Naive thymus-derived CD8-positive, alpha-beta T cell (primary cell): ENCODE measurements at regions not wholly inside any gene's neighbourhood (a gene's known extent, or its start where the extent isn't known, plus 50 kb on each side); places are given as distances from the start of the nearest gene placed in this dataset.
"Not testable (repeated sequence)": the region's sequence is repeated elsewhere in the genome, so short reads cannot be mapped to it uniquely, and the experiment has no call there.

Experiments
- ATAC-seq, 2 donors: fragments of 150-1000 bp; cut with Tn5 transposase in 1 of 2; sonication (Bioruptor Pico), chemical (Tn5 transposase) in 1 of 2; 1 replicate in 1 of 2; 2 replicates in 1 of 2; pipeline ENCODE4 v1.10.0; 2021; ENCODE audit warnings: mild to moderate bottlenecking in 2 of 2, moderate library complexity in 2 of 2
- POLR2A ChIA-PET: fragments of 350-600 bp; sonication (Branson Sonifier 250); formaldehyde crosslinking; loops from one replicate; lab custom pipeline; 2021; ENCODE audit warnings: antibody characterized with exemption; lab: Charles Lee
- DNase-seq, 10 donors: peaks; one replicate each; pipeline versions ENCODE4 v3.0.0 to v3.0.0-alpha.2; 2020 to 2022
- H3K27ac Mint-ChIP-seq, 10 donors: one replicate each; pipeline ENCODE4 v1.8.0; 2020 to 2022; ENCODE audit warnings: mild to moderate bottlenecking in 10 of 10, mixed read lengths in 10 of 10, moderate library complexity in 4 of 10, inconsistent platforms in 1 of 10
- H3K27me3 Mint-ChIP-seq, 5 donors: one replicate each; pipeline ENCODE4 v1.8.0; 2021 to 2022; ENCODE audit warnings: mixed read lengths in 5 of 5
- H3K36me3 Mint-ChIP-seq, 3 donors: one replicate each; pipeline ENCODE4 v1.8.0; 2020 to 2022; ENCODE audit warnings: mixed read lengths in 3 of 3, mild to moderate bottlenecking in 2 of 3, inconsistent platforms in 1 of 3
- H3K4me1 Mint-ChIP-seq, 4 donors: one replicate each; pipeline ENCODE4 v1.8.0; 2021 to 2022; ENCODE audit warnings: mixed read lengths in 4 of 4
- H3K4me3 Mint-ChIP-seq, 10 donors: one replicate each; pipeline ENCODE4 v1.8.0; 2020 to 2022; ENCODE audit warnings: mild to moderate bottlenecking in 10 of 10, mixed read lengths in 10 of 10, moderate library complexity in 6 of 10, inconsistent platforms in 1 of 10
- H3K9me3 Mint-ChIP-seq, 9 donors: one replicate each; pipeline ENCODE4 v1.8.0; 2020 to 2022; ENCODE audit warnings: mixed read lengths in 9 of 9, mild to moderate bottlenecking in 3 of 9, inconsistent platforms in 1 of 9, moderate library complexity in 1 of 9

GRCh38 chr5:127221936-127222335, 68.7 kb upstream of the MEGF10 start:
- POLR2A ChIA-PET, ATAC-seq, DNase-seq, H3K4me3 Mint-ChIP-seq, H3K27ac Mint-ChIP-seq, H3K4me1 Mint-ChIP-seq: not testable (repeated sequence)
- Mint-ChIP-seq H3K9me3 (peaks cover 2 to 67% (median 21%) of the 10 kb centered on the region in 9 donors), H3K36me3 (peaks cover 0 to 29% (median 22%) of the 10 kb centered on the region in 3 donors), H3K27me3 (peaks cover 0 to 11% (median 1%) of the 10 kb centered on the region in 5 donors)

GRCh38 chr5:127222571-127223156, 67.9 kb upstream of the MEGF10 start:
- POLR2A ChIA-PET, H3K4me1 Mint-ChIP-seq, DNase-seq, H3K27me3 Mint-ChIP-seq, ATAC-seq, H3K27ac Mint-ChIP-seq, H3K4me3 Mint-ChIP-seq: not testable (repeated sequence)
- peaks cover 4 to 62% (median 24%) of the 10 kb centered on the region in 9 donors for H3K9me3 Mint-ChIP-seq
- H3K36me3 Mint-ChIP-seq: peaks cover 0 to 23% (median 22%) of the 10 kb centered on the region in 3 donors

- DNase-seq: no peak
- ATAC-seq: no peak
- POLR2A ChIA-PET: no interaction called here
- Mint-ChIP-seq H3K36me3 (peaks cover 0 to 21% (median 18%) of the 10 kb centered on the region in 3 donors), H3K27me3 (peaks cover 0 to 1% (median 0%) of the 10 kb centered on the region in 5 donors), H3K4me1 (no peaks in the 10 kb centered on the region), H3K9me3 (peaks cover 3 to 66% (median 25%) of the 10 kb centered on the region in 9 donors), H3K27ac (no peak overlapping the region), H3K4me3 (no peak overlapping the region)
These were observed 67.2 kb upstream of the MEGF10 start for GRCh38 chr5:127223256-127223974.

GRCh38 chr5:127227881-127228280, 62.7 kb upstream of the MEGF10 start:
- H3K9me3 Mint-ChIP-seq: peaks cover 2 to 48% (median 17%) of the 10 kb centered on the region in 9 donors
- ATAC-seq (no peak), DNase-seq (no peak)
- peaks cover 8 to 17% (median 8%) of the 10 kb centered on the region in 3 donors for H3K36me3 Mint-ChIP-seq
- peak overlapping the region in 3 of 10 donors; percentile 43 to 96 (median 85) for H3K27ac Mint-ChIP-seq
- POLR2A ChIA-PET: no interaction called here
- peak overlapping the region in 3 of 10 donors; percentile 4 to 24 (median 12) for H3K4me3 Mint-ChIP-seq
- peaks cover 9 to 22% (median 19%) of the 10 kb centered on the region in 4 donors for H3K4me1 Mint-ChIP-seq
- no peaks in the 10 kb centered on the region for H3K27me3 Mint-ChIP-seq

- ATAC-seq (no peak), DNase-seq (peak in 1 of 10 donors; percentile 0)
- H3K36me3 Mint-ChIP-seq: peaks cover 8 to 18% (median 8%) of the 10 kb centered on the region in 3 donors
- no peaks in the 10 kb centered on the region for H3K27me3 Mint-ChIP-seq
- POLR2A ChIA-PET: interaction anchor here (0.6 to 2.4 kb wide), 9 partner anchors 155 to 638 kb away, joined by 3 to 28 read pairs (median 4); partner anchors contain the start of gene C5orf63
- peaks cover 2 to 48% (median 17%) of the 10 kb centered on the region in 9 donors for H3K9me3 Mint-ChIP-seq
- peaks cover 9 to 22% (median 19%) of the 10 kb centered on the region in 4 donors for H3K4me1 Mint-ChIP-seq
- peak overlapping the region; percentile 73 to 90 (median 78) for H3K4me3 Mint-ChIP-seq
- H3K27ac Mint-ChIP-seq: peak overlapping the region in 9 of 10 donors; percentile 84 to 96 (median 89)
These were observed 61.9 kb upstream of the MEGF10 start for GRCh38 chr5:127228540-127229184.

- H3K27me3 Mint-ChIP-seq: no peaks in the 10 kb centered on the region
- DNase-seq (peak; percentile 21 to 70 (median 48)), ATAC-seq (peak; percentile 84 to 87)
- H3K27ac Mint-ChIP-seq: peak overlapping the region; percentile 47 to 96 (median 90)
- H3K4me3 Mint-ChIP-seq: peak overlapping the region; percentile 73 to 90 (median 78)
- H3K4me1 Mint-ChIP-seq: peaks cover 9 to 22% (median 19%) of the 10 kb centered on the region in 4 donors
- POLR2A ChIA-PET: interaction anchor here (0.6 to 2.4 kb wide), 11 partner anchors 156 to 638 kb away, joined by 3 to 28 read pairs (median 4); partner anchors contain the start of gene C5orf63
- peaks cover 7 to 18% (median 8%) of the 10 kb centered on the region in 3 donors for H3K36me3 Mint-ChIP-seq
- H3K9me3 Mint-ChIP-seq: peaks cover 2 to 42% (median 17%) of the 10 kb centered on the region in 9 donors
These were observed 61.3 kb upstream of the MEGF10 start for GRCh38 chr5:127229185-127229889.

- no peak for DNase-seq
These were observed 59.5 kb upstream of the MEGF10 start for GRCh38 chr5:127231118-127231517.

GRCh38 chr5:127233590-127233989, 57.0 kb upstream of the MEGF10 start:
- H3K4me3 Mint-ChIP-seq: no peak overlapping the region
- no peak for DNase-seq
- peaks cover 11 to 25% (median 19%) of the 10 kb centered on the region in 3 donors for H3K36me3 Mint-ChIP-seq
- ATAC-seq: no peak
- peaks cover 11 to 22% (median 18%) of the 10 kb centered on the region in 4 donors for H3K4me1 Mint-ChIP-seq
- no peak overlapping the region for H3K27ac Mint-ChIP-seq
- POLR2A ChIA-PET: interaction anchor here (0.6 kb wide), 1 partner anchor 262 kb away, joined by 6 read pairs; no protein-coding TSS in a partner anchor
- H3K9me3 Mint-ChIP-seq: peaks cover 0 to 4% (median 0%) of the 10 kb centered on the region in 9 donors
- no peaks in the 10 kb centered on the region for H3K27me3 Mint-ChIP-seq

More at GRCh38 chr5:127231118-127231517, 59.5 kb upstream of the MEGF10 start:
- peaks cover 0 to 28% (median 10%) of the 10 kb centered on the region in 9 donors for H3K9me3 Mint-ChIP-seq
- H3K27ac Mint-ChIP-seq: peak overlapping the region in 8 of 10 donors; percentile 13 to 96 (median 69)
- H3K27me3 Mint-ChIP-seq: no peaks in the 10 kb centered on the region
- H3K4me1 Mint-ChIP-seq: peaks cover 11 to 22% (median 19%) of the 10 kb centered on the region in 4 donors
- POLR2A ChIA-PET: no interaction called here
- peaks cover 4 to 22% (median 15%) of the 10 kb centered on the region in 3 donors for H3K36me3 Mint-ChIP-seq
- H3K4me3 Mint-ChIP-seq: peak overlapping the region in 9 of 10 donors; percentile 19 to 60 (median 39)
- no peak for ATAC-seq

GRCh38 chr5:127235136-127235535, 55.5 kb upstream of the MEGF10 start:
- H3K27me3 Mint-ChIP-seq: no peaks in the 10 kb centered on the region
- POLR2A ChIA-PET: no interaction called here
- no peak overlapping the region for H3K27ac Mint-ChIP-seq
- H3K4me3 Mint-ChIP-seq: no peak overlapping the region
- no peaks in the 10 kb centered on the region for H3K9me3 Mint-ChIP-seq
- DNase-seq (no peak), ATAC-seq (no peak)
- H3K4me1 Mint-ChIP-seq: peaks cover 7 to 12% (median 9%) of the 10 kb centered on the region in 4 donors
- peaks cover 11 to 28% (median 19%) of the 10 kb centered on the region in 3 donors for H3K36me3 Mint-ChIP-seq

- DNase-seq: no peak
- Mint-ChIP-seq H3K4me1 (peaks cover 0 to 3% (median 2%) of the 10 kb centered on the region in 4 donors), H3K4me3 (no peak overlapping the region), H3K36me3 (peaks cover 11 to 28% (median 19%) of the 10 kb centered on the region in 3 donors), H3K9me3 (peaks cover 0 to under 1% (median 0%) of the 10 kb centered on the region in 9 donors), H3K27me3 (peaks cover 0 to 3% (median 0%) of the 10 kb centered on the region in 5 donors), H3K27ac (no peak overlapping the region)
- POLR2A ChIA-PET: no interaction called here
- no peak for ATAC-seq
These were observed 54.3 kb upstream of the MEGF10 start for GRCh38 chr5:127236254-127236653.
